Lower leg skin (tissue), 3 donors: ENCODE measurements at regions not wholly inside any gene's neighbourhood (a gene's known extent, or its start where the extent isn't known, plus 50 kb on each side); places are given as distances from the start of the nearest gene placed in this dataset.

Experiments
- POLR2A ChIP-seq, 2 donors: fragments of 450-650 bp; IDR thresholded peaks; one replicate each; pipeline ENCODE4 v1.6.1; 2016 to 2017; ENCODE audit warnings: antibody characterized with exemption in 2 of 2, mild to moderate bottlenecking in 1 of 2, moderate library complexity in 1 of 2
- TF ChIP-seq, protein P1 (sequence below), 3 donors: fragments of 450-650 bp; IDR thresholded peaks; one replicate each; pipeline ENCODE4 v1.5.1; 2016; ENCODE audit warnings: antibody characterized with exemption in 3 of 3, mild to moderate bottlenecking in 3 of 3, moderate library complexity in 2 of 3

DNA sequence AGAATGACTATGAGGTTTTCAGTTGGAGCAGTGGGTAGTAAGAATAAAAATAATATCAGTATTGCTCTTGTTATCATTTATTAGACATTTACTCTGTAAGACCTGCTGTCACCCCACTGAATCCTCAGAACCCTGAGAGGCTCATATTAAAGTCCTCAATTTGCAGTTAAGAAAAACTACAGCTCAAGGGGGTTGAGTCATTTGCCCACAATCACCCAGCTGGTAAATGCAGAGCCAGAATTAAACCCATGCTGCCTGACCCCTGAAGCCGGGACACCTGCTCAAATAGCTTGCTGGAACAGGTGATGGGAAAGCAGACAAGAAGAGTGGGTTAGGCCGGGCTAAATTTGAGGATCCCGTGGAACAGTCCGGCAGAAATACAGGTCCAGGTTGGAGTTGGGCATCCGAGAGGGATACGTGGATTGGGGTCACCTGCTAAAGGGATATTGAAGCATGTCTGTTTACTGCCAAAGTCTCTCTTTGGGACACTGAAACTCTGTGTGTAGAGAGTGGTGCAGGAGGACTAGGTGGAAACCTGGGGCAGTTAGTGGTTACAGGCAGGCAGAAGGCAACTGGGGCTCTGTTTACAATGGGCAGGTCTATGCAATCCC lies 344.1 kb downstream of the CDC5L start:
- TF ChIP-seq, protein P1, sequence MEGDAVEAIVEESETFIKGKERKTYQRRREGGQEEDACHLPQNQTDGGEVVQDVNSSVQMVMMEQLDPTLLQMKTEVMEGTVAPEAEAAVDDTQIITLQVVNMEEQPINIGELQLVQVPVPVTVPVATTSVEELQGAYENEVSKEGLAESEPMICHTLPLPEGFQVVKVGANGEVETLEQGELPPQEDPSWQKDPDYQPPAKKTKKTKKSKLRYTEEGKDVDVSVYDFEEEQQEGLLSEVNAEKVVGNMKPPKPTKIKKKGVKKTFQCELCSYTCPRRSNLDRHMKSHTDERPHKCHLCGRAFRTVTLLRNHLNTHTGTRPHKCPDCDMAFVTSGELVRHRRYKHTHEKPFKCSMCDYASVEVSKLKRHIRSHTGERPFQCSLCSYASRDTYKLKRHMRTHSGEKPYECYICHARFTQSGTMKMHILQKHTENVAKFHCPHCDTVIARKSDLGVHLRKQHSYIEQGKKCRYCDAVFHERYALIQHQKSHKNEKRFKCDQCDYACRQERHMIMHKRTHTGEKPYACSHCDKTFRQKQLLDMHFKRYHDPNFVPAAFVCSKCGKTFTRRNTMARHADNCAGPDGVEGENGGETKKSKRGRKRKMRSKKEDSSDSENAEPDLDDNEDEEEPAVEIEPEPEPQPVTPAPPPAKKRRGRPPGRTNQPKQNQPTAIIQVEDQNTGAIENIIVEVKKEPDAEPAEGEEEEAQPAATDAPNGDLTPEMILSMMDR (IDR thresholded peaks at IDR 0.05) = no peak
- TF ChIP-seq POLR2A (IDR thresholded peaks at IDR 0.05) = no peak
